PFSK-1 (cell line): ENCODE measurements at regions not wholly inside any gene's neighbourhood (a gene's known extent, or its start where the extent isn't known, plus 50 kb on each side); places are given as distances from the start of the nearest gene placed in this dataset.

Experiments used
- FOXP2 ChIP-seq: optimal IDR thresholded peaks from 2 replicates; pipeline ENCODE3; 2011; ENCODE audit warnings: borderline replicate concordance, control low read depth, inconsistent platforms; ENCODE audit not compliant: insufficient read depth; ENCODE audit errors: extremely low read length, extremely low read depth
- POLR2AphosphoS5 ChIP-seq: IDR thresholded peaks from 2 replicates; pipeline ENCODE4 v1.6.1; 2012; ENCODE audit warnings: low read depth, mild to moderate bottlenecking, control low read depth, low read length, moderate library complexity
- SIN3A ChIP-seq: IDR thresholded peaks from 2 replicates; pipeline ENCODE4 v1.6.1; 2012; ENCODE audit warnings: mild to moderate bottlenecking, low read length, moderate library complexity, borderline replicate concordance; ENCODE audit not compliant: insufficient read depth
- TAF1 ChIP-seq: IDR thresholded peaks from 2 replicates; pipeline ENCODE4 v1.6.1; 2012; ENCODE audit warnings: low read length, control low read depth, borderline replicate concordance; ENCODE audit not compliant: insufficient read depth
- TF ChIP-seq, protein P1 (sequence below), 2 experiments: IDR thresholded peaks; 2 replicates each; pipeline versions ENCODE4 v1.6.1 to v1.8.0; 2011 to 2012; ENCODE audit warnings: low read depth in 2 of 2, low read length in 2 of 2, control low read depth in 1 of 2, inconsistent platforms in 1 of 2, mild to moderate bottlenecking in 1 of 2, moderate library complexity in 1 of 2; ENCODE audit not compliant: insufficient read depth in 1 of 2

DNA sequence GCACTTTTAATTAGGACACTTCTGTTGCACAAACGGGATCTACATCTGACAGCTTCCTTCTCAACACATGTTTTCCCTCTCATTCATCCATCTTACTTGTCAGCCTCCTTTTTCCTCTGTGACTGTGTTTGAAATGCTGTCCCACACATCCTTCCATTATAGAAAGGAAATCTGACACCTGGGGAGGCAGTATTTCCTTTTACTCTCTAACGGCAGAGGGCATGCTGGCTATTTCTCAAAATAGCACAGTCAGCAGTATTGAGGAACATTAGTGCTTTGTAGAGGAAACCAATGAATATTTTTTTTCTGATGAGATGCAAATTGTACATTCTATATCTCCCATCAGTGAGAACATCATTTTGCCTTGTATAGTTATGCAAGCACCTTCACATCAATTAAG, 668.7 kb downstream of the SLC4A3 start:
- TF ChIP-seq TAF1 (no peak), FOXP2 (no peak), POLR2AphosphoS5 (no peak), SIN3A (no peak)
- TF ChIP-seq, protein P1, sequence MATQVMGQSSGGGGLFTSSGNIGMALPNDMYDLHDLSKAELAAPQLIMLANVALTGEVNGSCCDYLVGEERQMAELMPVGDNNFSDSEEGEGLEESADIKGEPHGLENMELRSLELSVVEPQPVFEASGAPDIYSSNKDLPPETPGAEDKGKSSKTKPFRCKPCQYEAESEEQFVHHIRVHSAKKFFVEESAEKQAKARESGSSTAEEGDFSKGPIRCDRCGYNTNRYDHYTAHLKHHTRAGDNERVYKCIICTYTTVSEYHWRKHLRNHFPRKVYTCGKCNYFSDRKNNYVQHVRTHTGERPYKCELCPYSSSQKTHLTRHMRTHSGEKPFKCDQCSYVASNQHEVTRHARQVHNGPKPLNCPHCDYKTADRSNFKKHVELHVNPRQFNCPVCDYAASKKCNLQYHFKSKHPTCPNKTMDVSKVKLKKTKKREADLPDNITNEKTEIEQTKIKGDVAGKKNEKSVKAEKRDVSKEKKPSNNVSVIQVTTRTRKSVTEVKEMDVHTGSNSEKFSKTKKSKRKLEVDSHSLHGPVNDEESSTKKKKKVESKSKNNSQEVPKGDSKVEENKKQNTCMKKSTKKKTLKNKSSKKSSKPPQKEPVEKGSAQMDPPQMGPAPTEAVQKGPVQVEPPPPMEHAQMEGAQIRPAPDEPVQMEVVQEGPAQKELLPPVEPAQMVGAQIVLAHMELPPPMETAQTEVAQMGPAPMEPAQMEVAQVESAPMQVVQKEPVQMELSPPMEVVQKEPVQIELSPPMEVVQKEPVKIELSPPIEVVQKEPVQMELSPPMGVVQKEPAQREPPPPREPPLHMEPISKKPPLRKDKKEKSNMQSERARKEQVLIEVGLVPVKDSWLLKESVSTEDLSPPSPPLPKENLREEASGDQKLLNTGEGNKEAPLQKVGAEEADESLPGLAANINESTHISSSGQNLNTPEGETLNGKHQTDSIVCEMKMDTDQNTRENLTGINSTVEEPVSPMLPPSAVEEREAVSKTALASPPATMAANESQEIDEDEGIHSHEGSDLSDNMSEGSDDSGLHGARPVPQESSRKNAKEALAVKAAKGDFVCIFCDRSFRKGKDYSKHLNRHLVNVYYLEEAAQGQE (IDR thresholded peaks at IDR 0.05; ENCODE audit: insufficient read depth in 1 of 2, low read depth in 2 of 2, low read length in 2 of 2) = no peak

DNA sequence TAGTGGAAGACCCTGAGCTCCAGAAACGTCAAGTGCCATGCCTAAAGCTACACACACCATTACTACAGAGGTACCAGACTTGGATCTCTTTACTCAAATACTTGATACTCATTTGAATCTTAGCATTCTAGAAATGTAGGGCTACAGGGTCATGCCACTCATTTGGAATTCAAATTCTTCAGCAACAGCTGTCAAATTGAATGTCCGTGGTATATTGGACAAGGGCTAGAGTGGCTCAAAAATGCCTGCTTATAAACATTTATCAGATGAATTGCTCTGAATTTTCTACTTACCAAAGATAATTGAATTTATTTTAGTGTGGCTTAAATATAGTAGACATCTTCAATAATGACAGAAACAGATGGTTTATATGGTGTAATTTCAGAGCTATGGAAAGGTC, 669.7 kb downstream of the SLC4A3 start:
- TF ChIP-seq POLR2AphosphoS5 (no peak), FOXP2 (no peak), TAF1 (no peak), SIN3A (no peak)
- TF ChIP-seq, protein P1 (IDR thresholded peaks at IDR 0.05; ENCODE audit: insufficient read depth in 1 of 2, low read depth in 2 of 2, low read length in 2 of 2) = no peak

DNA sequence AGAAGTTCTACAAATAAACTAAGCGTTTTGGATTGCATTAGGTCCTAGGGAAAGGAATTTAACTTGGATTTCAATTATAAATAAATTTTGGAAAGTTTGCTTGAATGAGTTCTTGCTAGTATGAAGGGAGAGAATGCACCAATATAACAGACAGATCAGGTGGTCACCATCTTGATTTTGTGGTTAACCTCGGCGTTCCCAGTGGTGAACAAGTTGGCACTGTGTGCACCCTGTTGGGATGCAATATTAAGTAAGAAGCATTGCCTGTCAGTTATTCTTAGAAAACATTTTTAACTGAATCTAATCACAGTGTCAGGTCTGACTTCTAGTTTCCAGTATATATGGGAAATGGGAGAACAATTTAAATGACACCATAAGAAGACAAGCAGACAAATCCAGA, 673.4 kb downstream of the SLC4A3 start:
- TF ChIP-seq TAF1 = no peak
- TF ChIP-seq, protein P1 (IDR thresholded peaks at IDR 0.05; ENCODE audit: insufficient read depth in 1 of 2, low read depth in 2 of 2, low read length in 2 of 2) = no peak
- no peak for TF ChIP-seq POLR2AphosphoS5
- no peak for TF ChIP-seq SIN3A
- TF ChIP-seq FOXP2 = no peak

DNA sequence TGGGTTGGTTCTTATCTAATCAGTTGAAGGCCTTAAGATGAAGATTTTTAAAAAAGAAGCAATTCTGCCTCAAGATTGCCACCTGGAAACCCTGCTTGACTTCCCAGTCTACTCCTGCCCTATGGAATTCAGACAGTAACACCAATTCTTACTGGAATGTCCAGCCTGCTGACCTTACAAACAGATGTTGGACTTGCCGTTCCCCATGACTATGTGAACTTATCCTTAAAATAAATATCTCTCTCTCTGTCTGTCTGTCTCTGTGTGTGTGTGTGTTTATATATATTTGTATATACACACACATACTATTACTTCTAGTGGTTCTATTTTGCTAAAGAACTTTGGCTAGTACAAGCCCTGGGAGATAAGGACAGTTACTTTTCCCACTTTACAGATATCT, 675.3 kb downstream of the SLC4A3 start:
- TF ChIP-seq FOXP2 (no peak), TAF1 (no peak), SIN3A (no peak), POLR2AphosphoS5 (no peak)
- TF ChIP-seq, protein P1 (IDR thresholded peaks at IDR 0.05; ENCODE audit: insufficient read depth in 1 of 2, low read depth in 2 of 2, low read length in 2 of 2) = no peak

DNA sequence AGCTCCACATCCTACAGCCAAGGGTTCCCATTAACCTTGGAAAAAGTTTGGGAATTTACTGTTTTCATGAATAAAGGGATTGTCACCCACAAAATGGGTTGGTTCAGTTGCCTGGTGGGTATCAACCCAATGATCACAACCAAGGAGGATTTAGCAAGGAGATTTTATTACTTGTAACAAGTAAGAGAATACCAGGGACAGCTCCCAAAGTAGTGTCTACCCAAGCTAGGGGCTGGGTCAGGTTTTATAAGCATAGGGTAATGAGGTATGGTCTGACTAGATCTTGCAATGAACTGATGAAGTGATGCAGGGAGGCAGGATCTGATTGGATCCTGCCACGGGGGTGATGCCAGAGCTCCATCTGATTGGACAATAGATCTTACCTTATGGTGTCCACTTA, 681.8 kb downstream of the SLC4A3 start:
- TF ChIP-seq SIN3A (no peak), POLR2AphosphoS5 (no peak), FOXP2 (no peak), TAF1 (no peak)
- TF ChIP-seq, protein P1 (IDR thresholded peaks at IDR 0.05; ENCODE audit: insufficient read depth in 1 of 2, low read depth in 2 of 2, low read length in 2 of 2) = peak in 1 of 2 experiments; percentile 69; a peak in 2 of 4 replicates
